GM19397 (cell line): ENCODE measurements at regions not wholly inside any gene's neighbourhood (a gene's known extent, or its start where the extent isn't known, plus 50 kb on each side); places are given as distances from the start of the nearest gene placed in this dataset.
A peak's percentile ranks its signal among the peaks of the same experiment; 100 is the strongest.

ENCODE experiments used
- ATAC-seq: cut with Tn5 transposase; IDR thresholded peaks from one replicate; pipeline ENCODE4 v1.9.1; 2021; ENCODE audit warnings: mild to moderate bottlenecking, moderate library complexity; ENCODE audit not compliant: unreplicated experiment

DNA sequence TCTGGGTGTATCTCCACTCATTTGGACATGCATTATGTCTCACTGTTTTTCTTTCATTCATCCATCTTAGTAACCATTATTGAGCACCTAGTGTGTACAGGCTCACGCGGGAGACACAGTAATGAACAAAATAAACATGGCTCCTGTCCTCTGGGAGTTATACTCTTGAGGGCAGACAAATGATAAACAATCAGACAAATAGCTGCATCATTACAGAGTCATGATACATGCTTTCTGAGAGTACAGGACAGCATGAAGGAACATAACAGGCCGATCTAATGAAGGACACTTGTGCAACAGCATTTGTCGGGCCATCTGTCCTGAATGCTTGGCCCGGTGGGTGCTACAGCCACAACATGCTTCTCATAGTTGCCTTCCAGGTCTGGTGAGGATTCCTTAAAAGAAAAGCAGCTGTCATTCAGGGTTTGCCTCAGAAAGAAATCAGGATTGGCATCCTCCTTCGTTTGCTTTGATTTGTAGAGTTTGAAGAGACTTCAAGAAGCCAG lies 77.2 kb upstream of the EGLN3 start:
- ATAC-seq, result no peak

DNA sequence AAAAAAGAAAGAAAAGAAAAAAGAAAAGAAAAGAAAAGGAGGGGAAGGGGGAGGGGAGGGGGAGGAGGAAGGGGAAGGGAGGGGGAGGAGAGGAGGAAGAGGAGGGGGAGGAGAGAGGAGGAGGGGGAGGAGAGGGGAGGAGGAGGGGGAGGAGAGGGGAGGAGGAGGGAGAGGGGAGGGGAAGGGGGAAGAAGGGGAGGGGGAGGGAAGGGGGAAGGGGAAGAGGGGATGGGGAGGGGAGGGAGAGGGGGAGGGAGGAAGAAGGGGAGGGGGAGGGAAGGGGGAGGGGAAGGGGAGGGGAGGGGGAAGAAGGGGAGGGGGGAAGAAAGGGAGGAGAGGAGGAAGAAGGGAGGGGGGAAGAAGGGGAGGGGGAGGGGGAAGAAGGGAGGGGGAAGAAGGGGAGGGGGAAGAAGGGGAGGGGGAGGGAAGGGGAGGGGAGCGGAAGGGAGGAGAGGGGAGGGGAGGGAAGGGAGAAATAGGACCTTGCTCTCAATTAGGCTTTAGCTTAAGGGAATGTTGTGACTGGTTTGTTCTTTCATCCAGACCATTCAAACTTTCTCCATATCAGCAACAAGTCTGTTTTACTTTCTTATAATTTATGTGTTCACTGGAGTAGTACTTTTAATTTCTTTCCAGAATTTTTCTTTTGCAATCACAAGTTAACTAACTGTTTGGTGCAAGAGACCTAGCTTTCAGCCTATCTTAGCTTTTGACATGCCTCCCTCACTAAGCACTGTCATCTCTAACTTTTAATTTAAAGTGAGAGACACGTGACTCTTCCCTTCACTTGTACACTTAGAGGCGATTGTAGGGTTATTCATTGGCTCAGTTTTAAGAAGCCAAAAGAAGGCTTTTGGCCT lies 76.5 kb upstream of the EGLN3 start:
- ATAC-seq, result no peak

DNA sequence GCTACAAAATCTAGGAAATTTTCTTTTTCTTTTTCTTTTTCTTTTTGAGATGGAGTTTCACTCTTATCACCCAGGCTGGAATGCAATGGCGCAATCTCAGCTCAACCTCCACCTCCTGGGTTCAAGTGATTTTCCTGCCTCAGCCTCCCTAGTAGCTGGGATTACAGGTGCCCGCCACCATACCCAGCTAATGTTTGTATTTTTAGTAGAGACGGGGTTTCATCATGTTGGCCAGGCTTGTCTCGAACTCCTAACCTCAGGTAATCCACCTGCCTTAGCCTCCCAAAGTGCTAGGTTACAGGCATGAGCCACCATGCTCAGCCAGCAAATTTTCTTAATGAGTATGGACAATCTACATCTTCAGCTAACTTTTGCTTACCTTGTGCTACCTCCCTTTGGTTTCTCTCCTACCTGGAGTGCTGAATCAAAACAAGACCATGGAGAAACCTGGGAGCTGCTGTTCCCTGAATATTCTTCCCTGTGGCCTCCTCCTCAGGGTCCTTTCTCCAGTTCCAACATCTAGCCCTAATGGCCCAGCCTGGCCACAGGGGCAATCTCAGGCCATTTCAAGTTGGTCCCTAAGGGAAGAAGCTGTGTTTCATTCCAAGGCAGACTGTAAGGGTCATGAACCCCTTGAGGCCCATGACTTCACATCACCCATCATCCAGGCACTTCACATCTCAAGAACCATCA lies 74.6 kb upstream of the EGLN3 start:
- no peak for ATAC-seq

DNA sequence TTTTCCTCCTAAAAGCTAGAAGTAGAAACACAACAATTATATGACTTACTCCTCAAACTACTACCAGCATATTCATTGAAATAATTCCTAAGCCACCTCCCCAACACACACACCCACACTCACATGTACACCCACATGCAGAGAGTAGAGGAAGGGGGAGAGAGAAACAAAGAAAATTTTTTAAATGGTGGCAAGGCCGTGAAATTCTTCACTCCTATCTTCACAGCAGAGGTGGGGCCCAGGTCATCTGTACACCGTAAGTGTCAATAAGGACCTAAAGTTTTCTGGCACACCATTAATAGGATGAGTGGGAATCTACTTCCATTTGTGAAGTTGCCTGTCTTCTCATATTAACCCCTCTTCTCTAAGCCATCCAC lies 73.9 kb upstream of the EGLN3 start:
- no peak for ATAC-seq

DNA sequence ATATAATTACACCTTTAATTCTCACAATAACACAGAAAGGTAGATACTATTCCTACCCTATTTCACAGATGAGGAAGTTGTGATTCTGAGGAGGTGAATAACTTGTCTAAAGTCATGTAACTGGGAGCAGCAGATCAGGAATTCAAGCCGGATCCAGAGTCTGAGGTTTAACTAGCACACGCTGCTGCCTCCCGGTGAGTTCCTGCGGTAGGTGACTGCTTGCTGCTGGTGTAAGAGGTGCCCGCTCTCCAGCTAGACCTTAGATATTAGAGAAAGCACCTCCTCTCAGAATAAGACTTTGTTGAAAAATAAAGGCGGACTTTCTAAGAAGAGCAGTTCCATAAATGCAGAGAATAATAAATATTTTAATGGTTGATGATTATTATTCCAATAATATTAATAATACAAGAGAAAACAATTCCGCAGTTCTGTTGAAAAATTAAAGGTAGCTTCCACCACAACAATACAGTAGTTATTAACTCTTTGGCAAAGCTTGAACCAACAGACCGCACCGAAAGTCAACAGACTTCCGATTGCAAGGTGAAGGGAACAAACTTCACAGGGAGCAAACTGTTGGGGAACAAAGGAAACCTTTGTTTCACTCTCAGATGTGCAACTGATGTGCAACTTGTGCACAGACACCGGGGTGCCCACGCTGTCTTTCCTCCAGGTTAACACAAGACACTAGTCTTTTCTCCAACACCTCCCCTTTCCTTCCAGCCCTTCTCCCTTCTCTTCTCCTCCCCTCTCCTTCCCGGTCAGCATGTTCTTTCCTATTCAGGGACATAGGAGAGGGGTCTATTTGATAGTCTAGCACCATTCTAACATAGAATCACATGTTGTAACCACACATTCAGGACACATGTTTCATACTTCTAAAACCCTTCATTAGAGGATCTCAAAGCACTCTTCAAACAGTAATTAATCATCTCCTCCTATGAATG lies 73.2 kb upstream of the EGLN3 start:
- ATAC-seq, result no peak

DNA sequence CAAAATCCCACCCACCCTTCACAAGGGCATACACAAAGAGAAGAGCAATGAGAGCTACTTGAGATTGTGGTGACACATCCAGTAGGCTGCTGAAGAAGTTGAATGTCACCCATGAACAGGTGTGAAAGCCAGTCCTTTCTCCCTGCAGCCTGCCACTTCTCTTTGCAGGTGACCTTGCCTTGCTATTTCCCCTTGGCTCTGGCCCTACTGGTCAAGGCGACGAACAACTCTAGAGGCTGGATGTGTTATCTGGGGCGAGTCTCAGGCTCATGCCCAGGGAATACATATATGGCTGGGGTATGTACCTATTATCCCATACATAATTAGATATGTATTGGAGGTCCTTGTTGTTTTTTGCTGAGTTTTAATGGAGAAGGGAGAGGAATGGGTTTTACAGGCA lies 70.2 kb upstream of the EGLN3 start:
- ATAC-seq, result no peak

DNA sequence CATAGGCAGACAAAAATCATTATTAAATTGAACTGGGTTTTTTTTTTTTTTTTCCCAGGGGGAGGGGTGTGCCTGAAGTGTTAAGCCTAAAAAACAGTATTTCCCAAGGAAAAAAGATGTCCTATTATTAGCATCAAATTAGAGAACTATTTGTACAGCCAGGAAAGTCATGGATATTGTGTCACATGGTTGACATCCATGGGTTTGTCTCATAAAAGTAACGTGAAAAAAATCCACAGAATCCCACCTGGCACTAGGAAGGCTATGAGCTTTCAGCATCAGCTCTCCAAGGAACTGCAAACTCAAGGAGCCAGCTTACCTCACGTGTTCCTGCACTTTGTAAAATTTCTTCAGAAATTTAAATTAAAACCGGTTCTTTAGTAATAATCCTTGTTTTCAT lies 69.1 kb upstream of the EGLN3 start:
- no peak for ATAC-seq

DNA sequence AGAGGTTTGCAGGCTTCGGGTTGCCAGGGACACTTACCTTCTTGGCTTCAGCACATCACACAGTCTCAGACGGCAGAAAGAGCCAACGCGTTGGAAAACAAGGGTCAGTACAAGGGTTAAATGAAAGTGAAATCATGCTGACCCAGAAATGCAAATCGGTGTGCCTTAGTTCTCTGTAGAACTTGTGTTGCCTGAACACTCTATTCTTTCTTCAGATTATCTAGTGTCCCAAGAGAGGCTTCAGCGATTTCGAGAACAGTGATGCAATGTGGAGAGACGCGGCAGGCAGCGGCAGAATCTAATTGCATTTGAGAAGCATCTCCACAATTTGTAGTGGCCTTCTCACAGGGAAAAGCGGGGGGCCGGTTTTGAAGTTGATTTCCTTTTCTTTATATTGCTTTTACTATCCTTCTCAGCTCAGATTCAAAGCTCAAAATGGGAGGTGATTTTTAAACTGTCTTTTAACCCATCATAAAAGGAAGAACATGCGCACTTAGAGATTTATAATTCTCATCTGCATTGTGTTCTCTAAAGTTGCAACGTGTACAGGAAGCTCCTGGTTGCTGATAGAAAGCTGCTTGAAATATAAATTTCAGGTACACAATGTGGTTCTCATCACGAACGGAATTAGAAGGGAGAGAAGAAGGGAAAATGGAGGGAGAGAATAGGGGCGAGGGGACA lies 67.8 kb upstream of the EGLN3 start:
- peak; percentile 67 for ATAC-seq

DNA sequence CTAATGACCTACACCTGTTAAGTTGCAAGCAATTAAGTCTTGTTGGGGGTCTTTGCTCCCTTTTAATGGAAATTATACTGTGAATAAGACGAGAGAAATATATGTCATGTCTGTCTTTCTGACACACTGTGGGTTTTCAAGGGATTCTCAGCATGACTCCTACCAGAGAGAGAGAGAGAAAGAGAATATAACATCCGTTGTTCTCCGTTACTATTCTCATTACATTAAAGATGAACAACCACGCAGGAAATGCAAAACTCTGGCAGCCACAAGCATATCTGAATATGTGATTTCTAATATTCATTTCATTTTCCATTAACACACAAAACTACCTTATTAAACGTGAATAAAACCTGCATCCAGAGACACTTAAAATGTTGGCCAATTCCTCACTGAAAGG lies 67.3 kb upstream of the EGLN3 start:
- no peak for ATAC-seq

DNA sequence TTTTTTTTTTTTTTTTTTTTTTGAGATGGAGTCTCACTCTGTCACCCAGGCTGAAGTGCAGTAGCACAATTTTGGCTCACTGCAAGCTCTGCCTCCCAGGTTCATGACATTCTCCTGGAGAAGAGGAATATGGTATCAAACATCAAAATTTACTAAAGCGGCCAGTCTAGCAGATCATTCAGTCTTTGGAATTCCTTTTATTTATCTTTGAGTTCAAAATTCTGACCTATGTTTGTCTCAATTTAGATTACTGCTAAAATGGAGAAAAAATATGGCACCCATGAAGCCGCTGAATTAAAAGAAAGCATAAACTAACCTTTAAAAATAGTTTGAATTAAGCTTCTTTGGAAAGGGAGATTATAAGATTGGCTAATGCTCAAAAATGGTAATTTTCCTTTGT lies 64.5 kb upstream of the EGLN3 start:
- ATAC-seq, result no peak

DNA sequence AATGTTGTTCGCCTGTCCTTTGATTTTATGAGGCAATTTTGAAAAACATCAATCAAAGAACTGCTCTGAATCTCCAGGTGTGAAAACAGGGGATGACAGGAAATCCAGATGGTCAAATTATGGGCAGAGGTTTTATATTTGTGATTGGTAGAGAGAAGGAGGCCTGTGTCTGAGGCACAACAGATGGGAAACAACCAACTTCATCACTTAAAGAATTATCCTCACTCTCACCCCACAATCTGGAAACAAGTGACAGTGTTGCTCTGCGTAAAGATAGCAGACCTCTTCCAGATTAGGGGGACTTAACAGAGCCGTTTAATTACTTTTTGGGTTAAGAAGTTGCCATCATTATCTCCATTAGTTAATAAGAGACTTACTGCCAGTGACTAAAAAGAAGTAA lies 64.1 kb upstream of the EGLN3 start:
- ATAC-seq, result no peak

DNA sequence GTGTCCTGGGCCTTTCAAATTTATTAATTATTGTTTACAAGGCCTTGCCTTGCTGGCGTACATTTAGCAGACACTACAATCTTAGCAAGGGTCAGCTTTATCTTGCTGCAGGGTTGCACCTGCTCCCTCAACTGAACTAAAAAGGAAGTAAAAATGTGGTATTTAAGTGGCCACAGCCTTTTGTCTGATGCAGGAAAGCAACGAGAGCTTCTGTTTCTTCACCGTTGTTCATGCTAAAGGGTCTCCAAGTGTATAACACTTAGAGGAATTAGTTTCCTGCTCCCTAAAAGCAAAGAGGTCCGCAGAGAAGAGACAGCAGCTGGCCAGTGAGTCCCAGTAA lies 62.8 kb upstream of the EGLN3 start:
- peak; percentile 63 for ATAC-seq

DNA sequence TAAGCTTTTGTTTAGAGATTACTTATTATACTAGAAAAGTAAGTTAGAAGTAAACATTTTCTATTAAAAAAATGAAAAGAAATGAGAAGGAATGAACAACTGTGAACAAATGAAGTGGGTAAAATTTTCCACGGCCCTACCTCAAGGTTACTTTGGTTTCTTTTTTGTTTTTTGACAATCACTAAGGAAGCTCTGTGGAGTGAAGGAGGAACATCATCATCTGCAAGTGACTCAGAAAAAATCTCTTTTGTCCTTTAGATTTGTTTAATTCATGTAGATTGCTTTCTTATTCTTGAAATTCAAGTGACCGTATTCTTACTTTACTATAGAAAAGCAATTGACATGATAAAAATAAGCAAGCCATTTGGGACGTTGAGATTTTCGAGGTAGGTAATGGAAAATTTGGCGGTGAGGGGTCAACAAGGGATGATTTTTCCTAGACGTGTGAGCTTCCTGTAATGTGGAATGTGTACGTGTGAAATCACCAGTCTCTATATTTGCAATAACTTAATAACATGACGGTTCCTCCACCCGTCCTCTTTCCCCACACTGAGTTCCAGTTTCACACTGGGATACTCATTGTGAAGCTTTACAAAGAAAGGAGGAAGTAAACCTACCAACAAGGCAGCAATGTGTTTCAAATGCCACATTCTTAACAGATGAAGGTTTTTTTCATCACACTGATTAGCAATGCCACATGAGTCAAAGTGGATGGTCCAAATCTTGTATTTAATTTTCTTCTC lies 62.3 kb upstream of the EGLN3 start:
- ATAC-seq, result peak; percentile 63

DNA sequence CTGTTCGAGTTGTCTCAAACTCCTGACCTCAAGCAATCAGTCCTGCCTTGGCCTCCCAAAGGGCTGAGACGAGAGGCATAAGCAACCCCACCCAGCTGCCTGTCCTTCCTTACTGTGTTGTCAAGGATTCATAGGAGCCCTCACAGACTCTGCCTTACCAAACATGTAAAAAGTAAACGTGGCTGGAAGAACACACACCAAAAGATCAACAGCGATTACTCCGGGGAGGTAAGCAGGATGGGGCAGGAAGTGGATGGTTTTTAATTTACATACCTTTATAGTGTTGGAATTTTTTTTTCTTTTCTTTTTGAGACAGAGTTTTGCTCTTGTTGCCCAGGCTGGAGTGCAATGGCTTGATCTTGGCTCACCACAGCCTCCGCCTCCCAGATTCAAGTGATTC lies 61.5 kb upstream of the EGLN3 start:
- no peak for ATAC-seq

DNA sequence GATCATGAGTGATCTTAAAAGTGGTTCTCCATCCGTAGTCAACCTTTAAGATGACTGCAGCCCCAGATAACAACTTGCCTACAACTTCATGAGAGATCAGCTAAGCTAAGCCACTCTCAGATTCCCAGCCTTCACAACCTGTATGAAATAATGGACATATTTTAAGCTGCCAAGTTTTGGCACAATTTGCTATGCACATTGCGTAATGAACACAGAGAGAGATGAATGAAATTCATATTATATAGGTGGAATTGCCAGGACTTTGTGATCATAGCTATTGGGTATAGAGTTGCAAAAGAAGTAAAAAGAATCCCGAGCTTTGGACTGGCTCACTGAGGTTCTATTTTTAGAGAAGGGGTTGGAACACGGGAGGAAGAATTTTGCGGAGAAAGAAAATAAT lies 59.1 kb upstream of the EGLN3 start:
- ATAC-seq, result no peak

DNA sequence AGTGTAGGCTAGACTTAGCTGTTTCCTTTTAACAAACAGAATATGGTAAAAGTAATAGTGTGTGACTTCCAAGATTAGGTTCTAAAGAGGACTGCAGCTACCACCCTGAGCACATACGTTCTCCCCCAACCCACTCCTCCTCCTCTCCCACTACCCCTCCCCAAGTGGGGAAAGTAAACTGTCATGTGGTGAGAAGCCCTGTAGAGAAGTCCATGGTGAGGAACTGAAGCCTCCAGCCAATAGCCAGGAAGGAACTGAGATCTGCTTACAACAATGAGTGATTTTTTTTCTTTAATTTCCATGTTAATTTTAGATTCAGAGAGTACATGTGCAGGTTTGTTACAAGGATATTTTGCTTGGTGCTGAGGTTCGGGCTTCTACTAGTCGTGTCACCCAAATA lies 57.0 kb upstream of the EGLN3 start:
- ATAC-seq, result no peak

DNA sequence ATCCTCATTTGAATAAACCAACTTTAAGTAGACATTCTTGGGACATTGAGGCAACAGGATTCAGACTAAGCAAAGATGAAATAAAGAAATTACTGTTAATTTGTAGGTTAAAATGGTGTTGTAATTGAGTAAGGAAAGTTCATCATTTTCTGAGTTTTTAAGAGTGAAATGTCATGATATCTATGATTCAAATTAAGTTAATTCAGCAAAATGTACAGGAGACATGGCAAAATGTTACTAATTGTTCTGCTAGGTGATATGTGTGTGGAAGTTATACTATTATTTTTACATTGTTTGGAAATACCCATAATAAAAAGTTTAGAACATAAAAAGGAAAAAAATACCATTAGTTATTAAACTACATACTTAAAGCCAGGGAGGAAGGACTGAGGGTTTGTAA lies 55.0 kb upstream of the EGLN3 start:
- no peak for ATAC-seq

DNA sequence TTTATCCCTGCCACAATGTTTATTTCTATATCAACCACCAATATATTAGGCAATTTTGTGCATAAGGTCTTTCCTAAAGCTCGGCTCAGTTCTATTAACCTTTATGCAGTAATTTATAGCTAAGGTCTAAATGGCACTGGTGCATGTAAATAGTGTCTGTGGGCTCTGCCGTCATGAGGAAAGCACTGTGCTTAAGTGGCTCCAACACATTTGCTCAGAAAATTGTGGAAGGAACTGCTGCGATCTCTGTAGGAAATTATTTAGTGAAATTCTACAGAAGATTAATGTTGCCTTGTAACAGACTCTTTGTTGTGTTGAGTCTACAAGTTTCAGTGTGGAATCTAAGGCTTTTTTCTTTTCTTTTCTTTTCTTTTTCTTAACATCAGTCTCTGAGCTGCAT lies 54.0 kb upstream of the EGLN3 start:
- ATAC-seq, result no peak

DNA sequence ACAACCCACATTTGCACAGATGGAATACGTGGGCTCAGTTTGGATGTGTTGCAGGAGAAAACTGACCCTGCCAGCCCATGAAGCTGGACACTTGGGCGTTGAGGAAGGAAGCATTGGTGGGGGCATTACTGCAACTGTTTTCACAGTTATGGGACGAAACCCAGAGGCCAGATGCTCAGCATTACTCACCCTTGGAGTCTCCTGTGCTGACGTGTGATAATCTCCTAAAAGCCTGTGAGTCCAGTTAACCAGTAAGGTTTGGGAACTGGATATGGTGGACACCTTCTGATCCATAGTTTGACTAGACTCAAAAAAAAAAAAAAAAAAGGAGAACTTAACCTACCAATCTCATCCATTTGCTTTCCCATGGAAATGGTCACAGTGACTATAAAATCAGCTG lies 52.8 kb upstream of the EGLN3 start:
- ATAC-seq, result no peak

DNA sequence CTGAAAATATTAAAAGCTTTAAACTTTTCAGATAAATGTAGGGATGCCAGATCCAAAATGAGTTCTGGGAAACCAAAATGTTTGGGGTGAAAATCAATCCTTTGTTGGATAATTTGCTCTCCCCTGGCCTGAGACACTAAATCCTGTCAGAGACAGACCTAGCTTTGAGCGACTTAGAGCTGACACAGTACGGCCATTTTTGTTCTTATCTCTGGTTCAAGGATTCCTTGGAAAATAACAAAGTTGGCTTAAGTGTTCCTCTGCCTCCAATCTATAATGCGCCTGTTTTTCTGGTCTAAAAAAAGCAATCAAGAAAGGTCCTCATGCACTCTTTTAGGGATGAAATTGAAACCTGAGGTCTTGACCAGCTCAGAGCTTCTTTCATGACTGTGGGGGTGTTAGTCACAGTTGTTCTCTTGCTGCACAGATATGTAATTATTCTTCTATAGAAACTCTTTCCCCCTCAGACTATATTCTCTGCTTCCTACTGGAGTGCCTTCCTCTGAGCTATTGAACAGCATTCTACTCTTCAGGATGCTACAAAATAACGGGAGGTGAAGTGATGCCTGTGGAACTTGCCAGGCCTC lies 52.3 kb upstream of the EGLN3 start:
- no peak for ATAC-seq
